Liver (tissue), 8 donors: ENCODE measurements at regions not wholly inside any gene's neighbourhood (a gene's known extent, or its start where the extent isn't known, plus 50 kb on each side); places are given as distances from the start of the nearest gene placed in this dataset.

Source experiments
- DNase-seq: peaks from one replicate; pipeline ENCODE4 v3.0.0-alpha.2; 2017; ENCODE audit warnings: low spot score
- H3K27ac ChIP-seq, 2 donors: one replicate each; pipeline ENCODE4 v1.7.0; 2013; ENCODE audit warnings: inconsistent platforms in 2 of 2, low read length in 2 of 2, control low read depth in 1 of 2, low read depth in 1 of 2, mild to moderate bottlenecking in 1 of 2
- H3K27me3 ChIP-seq, 4 donors: one replicate each; pipeline versions ENCODE4 v1.6.1 to v1.7.0; 2013; ENCODE audit warnings: low read length in 3 of 4, inconsistent platforms in 1 of 4, mild to moderate bottlenecking in 1 of 4, moderate library complexity in 1 of 4; ENCODE audit not compliant: control insufficient read depth in 4 of 4, insufficient read depth in 4 of 4
- H3K36me3 ChIP-seq, 4 donors: one replicate each; pipeline versions ENCODE4 v1.6.1 to v1.7.0; 2013; ENCODE audit warnings: low read length in 3 of 4, mild to moderate bottlenecking in 3 of 4, low read depth in 1 of 4, moderate library complexity in 1 of 4; ENCODE audit not compliant: control insufficient read depth in 4 of 4, insufficient read depth in 3 of 4
- H3K4me1 ChIP-seq, 4 donors: one replicate each; pipeline versions ENCODE4 v1.6.1 to v1.7.0; 2013; ENCODE audit warnings: low read length in 3 of 4, mild to moderate bottlenecking in 3 of 4, moderate library complexity in 1 of 4; ENCODE audit not compliant: control insufficient read depth in 4 of 4, insufficient read depth in 4 of 4
- H3K4me3 ChIP-seq, 3 donors: one replicate each; pipeline versions ENCODE4 v1.6.1 to v1.7.0; 2013; ENCODE audit warnings: low read length in 3 of 3, control low read depth in 1 of 3, low read depth in 1 of 3, mild to moderate bottlenecking in 1 of 3
- H3K9ac ChIP-seq, 2 donors: one replicate each; pipeline ENCODE4 v1.7.0; 2013; ENCODE audit warnings: low read length in 2 of 2, mild to moderate bottlenecking in 2 of 2, moderate library complexity in 2 of 2, control low read depth in 1 of 2, low read depth in 1 of 2
- H3K9me3 ChIP-seq, 4 donors: one replicate each; pipeline versions ENCODE4 v1.6.1 to v1.7.0; 2013; ENCODE audit warnings: low read length in 3 of 4; ENCODE audit not compliant: control insufficient read depth in 4 of 4
- ATF3 ChIP-seq: IDR thresholded peaks from 2 replicates; pipeline ENCODE4 v1.6.1; 2016; ENCODE audit warnings: antibody characterized with exemption
- CTCF ChIP-seq: fragments of 150-350 bp; IDR thresholded peaks from 2 replicates; pipeline ENCODE4 v1.5.1; 2017; ENCODE audit warnings: improper control_type of control experiment, low read depth, low read length; ENCODE audit not compliant: missing input control
- EGR1 ChIP-seq, 2 donors: IDR thresholded peaks; 2 replicates each; pipeline ENCODE4 v1.6.1; 2016 to 2018; ENCODE audit warnings: antibody characterized with exemption in 2 of 2, low read depth in 2 of 2
- FOXA1 ChIP-seq: IDR thresholded peaks from 2 replicates; pipeline ENCODE4 v1.6.1; 2016; ENCODE audit warnings: antibody characterized with exemption
- FOXA2 ChIP-seq: IDR thresholded peaks from 2 replicates; pipeline ENCODE4 v1.6.1; 2016; ENCODE audit warnings: antibody characterized with exemption
- GABPA ChIP-seq, 2 donors: IDR thresholded peaks in 1 of 2; conservative IDR thresholded peaks in 1 of 2; 2 replicates each; pipeline ENCODE4 v1.6.1; 2016; ENCODE audit warnings: antibody characterized with exemption in 2 of 2, mild to moderate bottlenecking in 1 of 2, moderate library complexity in 1 of 2
- HNF4A ChIP-seq, 2 donors: conservative IDR thresholded peaks; 2 replicates each; pipeline ENCODE4 v1.6.1; 2016; ENCODE audit warnings: antibody characterized with exemption in 2 of 2, mild to moderate bottlenecking in 2 of 2
- HNF4G ChIP-seq: IDR thresholded peaks from 2 replicates; pipeline ENCODE4 v1.6.1; 2016; ENCODE audit warnings: antibody characterized with exemption
- JUND ChIP-seq, 2 donors: IDR thresholded peaks; 2 replicates each; pipeline ENCODE4 v1.6.1; 2016; ENCODE audit warnings: antibody characterized with exemption in 2 of 2
- NR2F2 ChIP-seq: IDR thresholded peaks from 2 replicates; pipeline ENCODE4 v1.6.1; 2016; ENCODE audit warnings: antibody characterized with exemption
- RAD21 ChIP-seq, 2 donors: IDR thresholded peaks; 2 replicates each; pipeline ENCODE4 v1.6.1; 2016; ENCODE audit warnings: antibody characterized with exemption in 2 of 2, mild to moderate bottlenecking in 2 of 2
- REST ChIP-seq: IDR thresholded peaks from 2 replicates; pipeline ENCODE4 v1.6.1; 2016; ENCODE audit warnings: antibody characterized with exemption, mild to moderate bottlenecking
- RXRA ChIP-seq, 2 donors: IDR thresholded peaks; 2 replicates each; pipeline ENCODE4 v1.6.1; 2017 to 2018; ENCODE audit warnings: antibody characterized with exemption in 2 of 2, mild to moderate bottlenecking in 1 of 2
- SP1 ChIP-seq: IDR thresholded peaks from 2 replicates; pipeline ENCODE4 v1.6.1; 2018; ENCODE audit warnings: antibody characterized with exemption, mild to moderate bottlenecking
- TAF1 ChIP-seq: conservative IDR thresholded peaks from 2 replicates; pipeline ENCODE4 v1.6.1; 2016; ENCODE audit warnings: antibody characterized with exemption, mild to moderate bottlenecking
- YY1 ChIP-seq: IDR thresholded peaks from 2 replicates; pipeline ENCODE4 v1.6.1; 2016; ENCODE audit warnings: antibody characterized with exemption, mild to moderate bottlenecking
- WGBS: extraction: QIAGEN DNeasy Blood & Tissue Kit; methylation state at CpG from one replicate; pipeline ENCODE4 v1.1.7; 2013; 5-methylcytosine and 5-hydroxymethylcytosine counted together
- TF ChIP-seq, protein P1 (sequence below): IDR thresholded peaks from 2 replicates; pipeline ENCODE4 v1.6.1; 2016; ENCODE audit warnings: antibody characterized with exemption
- donor health status: healthy.
- donor health status: healthy.
- donor health status: healthy.
- donor health status: healthy.
- donor health status: healthy.

DNA sequence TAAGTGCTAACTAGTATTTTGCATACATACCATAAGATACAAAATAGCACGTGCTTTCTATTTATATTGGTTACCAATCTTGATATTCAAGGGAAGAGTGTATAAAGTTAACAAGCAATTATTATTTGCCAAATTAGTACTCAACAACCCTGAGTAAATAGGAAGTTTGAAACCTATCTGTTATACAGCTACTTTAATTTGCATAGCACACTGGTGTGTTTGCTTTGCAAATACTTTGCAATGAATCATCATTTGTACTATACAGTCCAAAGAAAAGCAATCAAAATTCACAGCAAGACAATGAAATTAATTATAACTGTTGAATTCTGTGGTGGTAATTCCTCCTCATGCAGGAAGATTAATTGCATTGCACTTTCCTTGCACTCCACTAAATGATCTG, 469.1 kb downstream of the PRKD1 start:
- H3K4me3 ChIP-seq, result no peak overlapping the region
- DNase-seq, result no peak
- TF ChIP-seq GABPA (IDR thresholded peaks at IDR 0.05 in 1 of 2, conservative IDR thresholded peaks at IDR 0.05 in 1 of 2) (no peak), NR2F2 (no peak), FOXA2 (no peak), SP1 (no peak), HNF4G (no peak), YY1 (no peak), RAD21 (IDR thresholded peaks at IDR 0.05) (no peak), EGR1 (IDR thresholded peaks at IDR 0.05; ENCODE audit: low read depth in 2 of 2) (no peak), CTCF (no peak), REST (no peak), RXRA (IDR thresholded peaks at IDR 0.05) (no peak), JUND (IDR thresholded peaks at IDR 0.05) (no peak), ATF3 (no peak), HNF4A (conservative IDR thresholded peaks at IDR 0.05) (no peak), FOXA1 (no peak), TAF1 (no peak)
- TF ChIP-seq, protein P1, sequence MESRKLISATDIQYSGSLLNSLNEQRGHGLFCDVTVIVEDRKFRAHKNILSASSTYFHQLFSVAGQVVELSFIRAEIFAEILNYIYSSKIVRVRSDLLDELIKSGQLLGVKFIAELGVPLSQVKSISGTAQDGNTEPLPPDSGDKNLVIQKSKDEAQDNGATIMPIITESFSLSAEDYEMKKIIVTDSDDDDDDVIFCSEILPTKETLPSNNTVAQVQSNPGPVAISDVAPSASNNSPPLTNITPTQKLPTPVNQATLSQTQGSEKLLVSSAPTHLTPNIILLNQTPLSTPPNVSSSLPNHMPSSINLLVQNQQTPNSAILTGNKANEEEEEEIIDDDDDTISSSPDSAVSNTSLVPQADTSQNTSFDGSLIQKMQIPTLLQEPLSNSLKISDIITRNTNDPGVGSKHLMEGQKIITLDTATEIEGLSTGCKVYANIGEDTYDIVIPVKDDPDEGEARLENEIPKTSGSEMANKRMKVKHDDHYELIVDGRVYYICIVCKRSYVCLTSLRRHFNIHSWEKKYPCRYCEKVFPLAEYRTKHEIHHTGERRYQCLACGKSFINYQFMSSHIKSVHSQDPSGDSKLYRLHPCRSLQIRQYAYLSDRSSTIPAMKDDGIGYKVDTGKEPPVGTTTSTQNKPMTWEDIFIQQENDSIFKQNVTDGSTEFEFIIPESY, result no peak
- WGBS, result 59% methylated on average over 1 of the region's 1 CpG
- H3K4me1 ChIP-seq, result no peaks in the 10 kb centered on the region
- no peak overlapping the region for H3K27ac ChIP-seq
- H3K36me3 ChIP-seq, result no peaks in the 10 kb centered on the region
- H3K9me3 ChIP-seq, result no peaks in the 10 kb centered on the region
- no peak overlapping the region for H3K9ac ChIP-seq
- H3K27me3 ChIP-seq, result no peaks in the 10 kb centered on the region

DNA sequence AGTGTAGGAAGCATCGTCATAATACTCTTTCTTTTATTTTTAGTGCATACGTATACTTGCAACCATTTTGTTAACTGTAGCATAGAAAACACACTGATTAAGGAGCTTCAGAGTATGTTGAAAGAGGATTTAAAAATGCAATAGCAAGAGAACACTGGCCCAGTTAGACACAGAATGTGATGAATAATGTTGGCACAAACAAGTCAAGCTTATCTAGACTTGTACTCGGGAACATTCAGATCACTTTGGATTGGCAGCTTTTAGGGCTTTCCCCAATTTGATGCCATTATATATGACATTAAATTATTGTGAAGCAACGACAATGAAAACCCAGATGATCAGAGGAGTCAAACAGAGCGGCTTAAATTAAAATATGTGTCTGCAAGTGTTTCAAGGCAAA, 468.1 kb downstream of the PRKD1 start:
- H3K27me3 ChIP-seq, result no peaks in the 10 kb centered on the region
- H3K9me3 ChIP-seq, result no peaks in the 10 kb centered on the region
- no peaks in the 10 kb centered on the region for H3K4me1 ChIP-seq
- DNase-seq, result no peak
- no peaks in the 10 kb centered on the region for H3K36me3 ChIP-seq
- H3K9ac ChIP-seq, result no peak overlapping the region
- no peak overlapping the region for H3K27ac ChIP-seq
- TF ChIP-seq TAF1 (no peak), EGR1 (IDR thresholded peaks at IDR 0.05; ENCODE audit: low read depth in 2 of 2) (no peak), YY1 (no peak), FOXA1 (no peak), FOXA2 (no peak), ATF3 (no peak), HNF4G (no peak), RAD21 (IDR thresholded peaks at IDR 0.05) (no peak), SP1 (no peak), RXRA (IDR thresholded peaks at IDR 0.05) (no peak), CTCF (no peak), REST (no peak), JUND (IDR thresholded peaks at IDR 0.05) (no peak), GABPA (IDR thresholded peaks at IDR 0.05 in 1 of 2, conservative IDR thresholded peaks at IDR 0.05 in 1 of 2) (no peak)
- 69% methylated on average over 5 of the region's 5 CpGs for WGBS
- H3K4me3 ChIP-seq, result no peak overlapping the region
